NCI-H1092 (cell line): ENCODE measurements at regions not wholly inside any gene's neighbourhood (a gene's known extent, or its start where the extent isn't known, plus 50 kb on each side); places are given as distances from the start of the nearest gene placed in this dataset.
"Not testable (repeated sequence)": the region's sequence is repeated elsewhere in the genome, so short reads cannot be mapped to it uniquely, and the experiment has no call there.

Experiments used
- DNase-seq: peaks from one replicate; lab custom pipeline; 2025; lab: John Stamatoyannopoulos, UW

GRCh38 chr2:133879703-133880102, 311.4 kb upstream of the NCKAP5 start:
- DNase-seq: no peak

DNA sequence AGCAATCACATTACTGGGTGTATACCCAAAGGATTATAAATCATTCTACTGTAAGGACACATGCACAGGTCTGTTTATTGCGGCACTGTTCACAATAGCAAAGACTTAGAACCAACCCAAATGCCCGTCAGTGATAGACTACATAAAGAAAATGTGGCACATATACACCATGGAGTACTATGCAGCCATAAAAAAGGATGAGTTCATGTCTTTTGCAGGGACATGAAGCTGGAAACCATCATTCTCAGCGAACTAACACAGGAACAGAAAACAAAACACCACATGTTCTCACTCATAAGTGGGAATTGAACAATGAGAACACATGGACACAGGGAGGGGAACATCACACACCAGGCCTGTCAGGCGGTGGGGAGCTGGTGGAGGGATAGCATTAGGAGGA, 313.9 kb upstream of the NCKAP5 start:
- DNase-seq: not testable (repeated sequence)

DNA sequence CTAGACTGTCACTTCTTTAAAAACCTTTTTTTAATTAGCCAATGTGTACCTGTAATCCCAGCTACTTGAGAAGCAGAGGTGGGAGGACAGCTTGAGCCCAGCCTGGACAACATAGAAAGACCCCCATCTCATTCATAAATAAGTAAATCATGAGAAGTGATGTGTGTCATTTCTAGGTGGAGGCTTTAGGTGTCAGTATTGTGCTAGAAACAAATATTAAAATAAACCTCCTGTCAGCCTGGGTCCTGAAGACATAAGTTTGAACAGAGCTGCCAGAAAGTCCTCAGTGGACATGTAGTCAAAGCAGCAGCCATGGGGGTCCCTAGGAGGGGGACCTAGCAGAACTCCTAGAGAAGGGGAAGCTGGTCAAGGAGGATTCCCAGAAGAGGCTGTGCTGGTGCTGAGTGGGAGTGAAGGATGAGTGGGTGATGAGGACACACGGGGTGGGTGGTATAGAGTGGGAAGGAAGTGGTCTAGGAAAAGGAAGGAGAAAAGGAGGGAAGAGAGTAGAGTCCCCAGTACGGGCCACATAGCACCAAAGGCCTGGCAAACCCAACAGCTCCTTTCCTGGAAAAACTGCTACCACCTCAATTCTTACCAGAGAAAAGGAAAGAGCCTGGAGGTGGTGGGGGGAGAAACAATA, 316.6 kb upstream of the NCKAP5 start:
- no peak for DNase-seq

- no peak for DNase-seq
Observed at GRCh38 chr2:133885847-133886246, 317.6 kb upstream of the NCKAP5 start.

DNA sequence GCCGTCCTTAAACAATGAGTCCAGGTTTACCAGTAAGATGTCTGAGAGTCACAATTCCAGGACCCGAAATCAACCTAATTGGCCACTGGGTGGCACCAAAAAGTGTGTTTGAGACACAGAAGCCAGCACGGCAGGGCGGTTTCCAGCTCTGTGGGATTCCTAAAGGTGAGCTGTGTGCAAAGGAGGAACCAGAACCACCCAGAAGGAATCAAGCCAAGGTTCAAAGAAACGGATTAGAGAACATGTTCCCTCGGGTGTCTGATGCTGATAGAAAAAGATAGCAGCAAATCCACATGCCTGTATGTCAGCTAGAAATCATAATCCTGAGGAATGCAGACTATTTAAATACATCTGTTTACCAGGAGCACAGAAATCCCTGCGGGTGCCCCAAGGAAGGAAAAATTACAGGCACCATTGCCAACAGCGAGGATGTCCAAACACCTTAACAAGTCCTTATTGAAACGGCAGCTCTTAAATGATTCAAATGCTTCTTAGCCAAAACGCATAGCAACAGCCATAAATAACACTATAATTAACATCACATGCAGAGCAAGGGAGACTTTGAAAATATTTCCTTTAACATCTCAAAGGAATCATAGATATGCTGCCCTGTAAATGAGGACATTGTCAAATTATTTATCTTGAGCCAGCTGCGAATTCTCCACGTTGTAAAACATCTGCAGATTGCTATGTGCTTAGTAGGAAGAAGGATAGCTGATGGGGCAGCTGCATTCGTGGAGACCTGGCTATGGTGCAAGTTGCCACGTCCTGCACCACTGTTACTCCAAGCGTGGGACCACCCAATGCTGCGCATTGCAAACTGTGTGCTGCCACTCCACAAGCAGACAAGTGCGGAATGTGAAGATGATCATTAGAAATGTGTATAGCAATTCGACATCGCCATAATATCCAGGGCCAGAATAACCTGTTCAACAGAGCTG, 318.7 kb upstream of the NCKAP5 start:
- DNase-seq: peak; percentile 43

- no peak for DNase-seq
Observed at GRCh38 chr2:133887676-133888040, 319.4 kb upstream of the NCKAP5 start.

DNA sequence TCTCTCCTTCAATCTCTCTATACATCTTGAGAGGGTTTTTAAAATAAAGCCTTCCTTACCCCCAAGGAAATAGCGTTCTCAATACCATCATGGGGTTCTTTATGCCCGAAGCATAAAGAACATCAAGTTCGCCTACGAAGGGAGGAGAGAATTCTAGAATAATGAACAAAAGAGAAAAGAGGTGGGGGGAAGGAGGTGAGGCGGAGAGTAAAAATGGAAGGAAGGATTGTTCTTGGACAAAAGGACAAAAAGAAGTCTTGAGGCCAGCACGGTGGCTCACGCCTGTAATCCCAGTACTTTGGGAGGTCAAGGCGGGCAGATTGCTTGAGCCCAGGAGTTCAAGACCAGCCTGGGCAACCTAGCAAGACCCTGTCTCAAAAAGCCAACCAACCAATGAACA, 319.8 kb upstream of the NCKAP5 start:
- DNase-seq: no peak

DNA sequence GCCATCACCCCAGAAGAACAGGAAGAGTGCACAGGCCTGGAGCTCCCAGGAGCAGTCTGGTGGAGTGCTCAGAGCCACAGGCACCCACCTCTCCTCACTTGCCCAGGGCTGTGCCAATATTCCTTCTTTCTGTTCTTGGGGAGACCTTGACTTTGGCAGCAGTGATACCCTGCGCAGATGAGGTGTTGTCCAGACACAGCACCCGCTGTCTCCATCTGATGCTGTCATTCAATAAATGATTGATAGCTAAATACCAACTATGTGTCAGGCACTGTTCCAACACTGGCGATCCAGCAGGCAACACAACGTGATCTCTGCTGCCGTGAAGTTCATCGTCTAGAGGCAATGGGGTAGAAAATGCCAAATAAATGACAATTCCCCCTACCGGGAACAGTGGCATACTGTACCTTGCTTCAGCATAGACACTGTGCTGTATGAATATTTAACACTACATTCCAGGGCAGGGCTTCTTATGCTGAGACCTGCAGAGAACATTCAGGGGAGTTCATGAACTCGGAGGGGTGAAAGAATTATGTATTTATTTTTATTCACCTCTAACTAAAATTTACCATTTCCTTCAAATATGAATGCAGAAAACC, 320.5 kb upstream of the NCKAP5 start:
- no peak for DNase-seq

DNA sequence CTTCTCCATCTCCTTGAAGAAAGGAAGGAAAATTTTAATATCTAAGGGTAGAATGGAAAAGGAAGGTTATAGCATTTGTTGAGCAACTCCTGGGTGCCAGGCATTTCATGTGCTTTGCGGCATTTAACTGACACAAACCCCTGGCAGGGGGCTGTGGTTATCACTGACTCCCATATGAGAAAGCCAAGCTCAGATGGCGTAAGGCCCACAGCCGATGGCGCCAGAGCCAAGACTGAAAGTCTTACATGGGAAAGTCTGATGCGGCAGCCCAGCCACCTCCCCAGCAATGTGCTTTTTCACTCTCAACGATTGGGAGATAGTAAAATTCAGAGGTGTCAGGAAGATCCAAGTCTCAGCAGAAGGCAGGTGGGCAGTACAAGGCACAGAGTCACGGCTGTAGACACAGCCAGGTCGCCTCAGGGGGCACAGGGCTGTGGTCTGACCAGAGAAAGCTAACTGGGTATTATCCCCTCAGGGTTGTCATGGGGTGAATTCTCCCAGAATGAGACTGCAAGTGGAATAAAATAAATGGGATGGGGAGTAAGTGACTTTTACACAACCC, 324.2 kb upstream of the NCKAP5 start:
- DNase-seq: no peak

- DNase-seq: no peak
Observed at GRCh38 chr2:133894429-133894828, 326.2 kb upstream of the NCKAP5 start.

DNA sequence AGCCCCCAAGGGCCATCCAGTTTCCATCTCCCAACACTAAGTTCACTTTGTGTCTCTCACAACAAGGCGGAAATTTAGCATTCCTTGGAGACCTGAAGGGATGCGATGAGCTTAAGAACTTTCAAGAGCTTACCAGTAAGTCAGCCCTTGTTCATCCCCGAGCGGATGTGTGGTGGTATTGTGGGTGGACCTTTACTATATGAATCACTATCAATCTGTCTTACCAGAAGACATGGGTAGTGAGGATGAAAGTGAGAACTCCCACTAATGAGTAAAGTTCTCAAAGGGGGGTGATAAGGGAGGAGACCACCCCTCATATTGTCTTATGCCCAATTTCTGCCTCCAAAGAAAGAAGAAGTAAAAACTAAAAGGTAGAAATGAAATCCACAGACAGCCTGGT, 329.6 kb upstream of the NCKAP5 start:
- not testable (repeated sequence) for DNase-seq

DNA sequence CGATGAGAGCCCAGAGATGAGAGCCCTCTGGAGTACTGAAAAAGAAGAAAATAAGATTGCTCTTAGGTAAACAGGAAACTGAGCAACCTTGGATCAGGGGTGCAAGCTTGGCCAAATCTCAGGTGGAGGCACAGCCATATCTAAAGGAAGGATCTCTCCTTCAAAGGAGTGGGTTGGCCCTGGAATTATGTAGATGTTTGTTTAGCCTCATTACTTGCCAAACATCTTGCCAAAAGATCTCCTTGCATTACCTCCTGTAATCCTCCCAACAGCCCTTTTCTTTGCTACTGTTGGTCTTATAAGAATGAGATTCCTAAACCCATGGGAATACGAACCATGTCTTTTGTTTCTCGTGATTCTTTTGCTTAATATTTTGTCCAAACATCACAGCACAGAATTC, 332.6 kb upstream of the NCKAP5 start:
- DNase-seq: no peak

DNA sequence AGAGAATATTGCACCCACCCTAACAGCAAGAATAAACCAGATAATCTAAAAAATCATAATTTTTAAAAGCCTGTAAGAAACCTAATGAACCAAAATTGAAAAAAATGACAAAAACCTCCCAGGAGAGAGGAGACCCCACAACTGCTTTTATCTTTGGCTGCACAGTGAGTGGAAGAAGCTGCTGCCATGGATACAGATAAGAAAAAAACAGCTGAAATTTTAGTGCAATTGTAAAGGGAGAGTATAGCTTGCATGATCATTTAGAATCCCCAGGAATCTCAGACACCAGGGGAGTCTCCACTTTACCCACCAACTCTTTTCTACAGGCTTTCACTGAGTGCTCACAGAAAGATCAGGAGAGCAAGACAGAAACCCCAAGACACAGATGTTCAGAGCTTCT, 338.1 kb upstream of the NCKAP5 start:
- no peak for DNase-seq

DNA sequence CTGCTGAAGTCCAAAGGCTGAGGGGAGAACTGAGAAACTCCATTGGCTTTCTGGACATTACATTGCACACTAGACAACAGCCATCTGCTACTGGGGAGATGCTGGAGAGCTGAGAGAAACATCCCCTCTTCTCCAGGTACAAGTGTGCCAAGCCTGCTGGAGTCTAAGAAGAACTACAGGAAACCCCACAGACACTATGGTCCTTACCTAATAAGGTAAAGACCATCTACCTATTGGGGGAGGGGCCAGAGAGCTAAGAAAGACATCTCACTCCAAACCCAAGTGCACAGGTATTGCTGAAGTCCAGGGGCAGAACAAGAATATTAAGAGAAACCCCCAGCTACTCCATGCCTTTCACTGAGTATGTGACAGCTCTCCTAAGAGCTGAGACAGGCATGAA, 338.7 kb upstream of the NCKAP5 start:
- DNase-seq: no peak

DNA sequence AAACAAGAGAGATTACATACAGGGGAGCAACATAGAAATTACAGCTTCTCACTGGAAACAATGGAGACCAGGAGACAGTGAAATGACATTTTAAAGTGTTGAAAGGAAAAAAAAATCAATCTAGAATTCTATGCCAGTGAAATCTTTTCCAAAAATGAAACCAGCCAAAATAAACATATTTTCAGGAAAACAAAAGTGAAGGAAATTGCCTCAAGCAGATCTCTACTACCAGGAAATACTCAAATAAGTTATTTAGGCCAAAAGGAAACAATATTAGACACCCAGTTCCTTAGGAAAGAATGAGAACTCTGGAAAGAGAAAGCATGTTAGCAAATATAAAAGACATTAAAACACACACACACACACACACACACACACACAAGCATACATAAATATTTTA, 339.9 kb upstream of the NCKAP5 start:
- DNase-seq: no peak

DNA sequence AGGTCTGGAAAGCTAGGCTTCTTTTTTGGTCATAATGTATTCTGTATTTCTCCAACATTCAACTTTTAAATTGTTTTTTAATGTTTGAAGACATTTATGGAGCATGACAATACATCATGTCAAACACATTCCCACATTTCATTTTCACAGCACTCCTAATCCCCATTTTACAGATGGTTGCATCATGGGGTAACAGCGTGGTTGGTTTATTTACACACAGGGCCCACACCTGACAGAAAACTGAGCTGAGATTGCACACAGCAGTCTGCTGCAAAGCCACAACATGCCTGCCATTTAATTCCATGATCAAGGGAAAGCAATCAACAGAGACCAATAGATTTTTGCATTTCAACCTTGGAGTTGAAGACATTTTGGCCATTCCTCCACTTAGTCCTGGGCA, 335.7 kb upstream of the MGAT5 start:
- no peak for DNase-seq

GRCh38 chr2:133919285-133919684, 334.6 kb upstream of the MGAT5 start:
- DNase-seq: no peak

DNA sequence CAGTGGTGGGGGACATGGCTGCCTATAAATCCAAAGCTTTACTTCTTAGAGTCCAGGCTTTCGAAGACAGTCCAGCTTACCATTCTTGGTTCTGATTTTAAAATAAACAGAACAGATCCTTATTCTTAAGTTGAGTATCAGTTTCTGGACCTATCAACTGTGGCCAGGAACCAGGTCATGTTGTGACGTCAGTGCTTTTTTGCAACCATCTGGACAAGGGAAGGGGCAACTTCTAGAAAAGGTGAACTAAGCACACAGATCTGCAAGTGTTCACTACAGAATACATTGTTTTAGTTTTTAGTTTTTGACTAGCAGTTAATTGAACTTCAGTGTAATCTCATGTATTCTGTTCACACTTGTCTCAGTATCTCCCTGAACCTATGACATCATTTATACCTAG, 326.0 kb upstream of the MGAT5 start:
- no peak for DNase-seq

DNA sequence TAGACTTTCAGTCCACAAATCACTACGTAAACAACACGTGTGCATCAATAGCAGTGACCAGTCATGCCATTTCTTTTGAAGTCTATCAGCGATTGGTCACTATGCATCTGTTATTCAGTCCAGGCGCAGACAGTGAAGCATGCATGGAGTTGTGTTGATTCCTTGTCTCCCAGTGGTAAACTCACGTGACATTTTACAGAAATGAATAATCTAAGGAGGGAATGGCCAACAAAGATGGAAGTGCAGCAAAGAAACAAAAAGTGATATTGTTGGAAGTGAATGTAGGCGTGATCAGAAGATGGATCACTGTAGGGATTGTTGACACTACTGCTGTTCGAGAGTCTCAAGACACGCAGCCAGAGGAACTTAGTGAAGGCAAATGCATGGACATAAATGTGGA, 317.8 kb upstream of the MGAT5 start:
- DNase-seq: no peak

DNA sequence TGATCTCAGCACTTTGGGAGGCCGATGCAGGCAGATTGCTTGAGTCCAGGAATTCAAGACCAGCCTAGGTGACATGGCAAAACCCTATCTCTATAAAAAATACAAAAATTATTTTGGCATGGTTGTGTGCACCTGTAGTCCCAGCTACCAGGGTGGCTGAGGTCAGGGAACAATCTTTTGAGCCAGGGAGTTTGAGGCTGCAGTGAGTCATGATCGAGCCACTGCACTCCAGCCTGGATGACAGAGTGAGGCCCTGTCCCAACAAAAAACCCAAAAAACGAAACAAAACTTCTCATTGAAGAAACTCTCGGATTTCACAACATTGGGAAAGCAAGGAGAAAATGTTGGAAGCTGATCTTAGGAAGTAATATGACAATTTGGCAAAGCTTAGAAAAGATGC, 317.3 kb upstream of the MGAT5 start:
- no peak for DNase-seq

DNA sequence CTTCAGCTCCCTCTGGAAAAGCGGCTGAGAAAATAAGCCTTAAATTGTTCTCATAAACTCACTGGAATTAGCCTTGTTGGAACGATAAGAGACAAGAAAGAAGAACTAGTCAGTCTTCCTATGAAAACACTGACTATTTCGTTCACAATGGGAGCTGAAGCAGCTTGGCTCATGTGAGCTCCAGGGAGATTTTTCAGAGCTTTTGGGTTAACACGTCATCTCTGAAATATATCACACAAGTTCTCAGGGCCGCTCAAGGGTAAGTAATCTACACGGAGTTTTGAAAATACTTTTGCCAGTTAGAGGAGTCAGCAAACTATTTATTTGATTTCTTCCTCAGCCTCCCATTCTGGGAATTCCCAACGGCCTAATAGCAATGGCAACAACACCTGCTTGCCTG, 316.2 kb upstream of the MGAT5 start:
- no peak for DNase-seq

DNA sequence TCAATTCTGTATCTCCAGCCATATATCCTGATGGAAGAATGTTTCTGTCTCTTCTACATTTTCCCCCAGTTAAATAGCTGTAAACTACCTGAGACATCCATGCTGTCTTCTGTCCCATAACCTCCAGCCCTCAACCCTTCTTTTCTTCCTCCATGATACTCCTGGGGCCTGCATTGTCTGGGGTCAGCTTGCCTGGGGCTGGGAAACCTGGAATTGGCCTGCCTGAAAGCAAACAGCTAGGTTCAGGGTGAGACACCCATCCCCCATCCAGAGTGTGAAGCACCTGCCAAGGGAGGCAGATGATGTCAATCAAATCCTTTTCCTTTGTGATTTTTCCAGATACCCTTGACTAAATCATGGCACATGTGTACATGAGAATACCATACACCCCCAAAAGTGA, 313.7 kb upstream of the MGAT5 start:
- no peak for DNase-seq

GRCh38 chr2:133941666-133942065, 312.2 kb upstream of the MGAT5 start:
- DNase-seq: no peak
